ENCODE measurements at regions not wholly inside any gene's neighbourhood (a gene's known extent, or its start where the extent isn't known, plus 50 kb on each side); places are given as distances from the start of the nearest gene placed in this dataset.

- TF ChIP-seq POLR2AphosphoS5 (IDR thresholded peaks at IDR 0.05): no peak
- TF ChIP-seq CTCF (IDR thresholded peaks at IDR 0.05): no peak
- TF ChIP-seq POLR2A (IDR thresholded peaks at IDR 0.05): no peak
These were observed 74.2 kb upstream of the SATB1 start for GRCh38 chr3:18499301-18499700.

All from suprapubic skin (tissue), 4 donors.